HepG2 (cell line): ENCODE measurements at regions not wholly inside any gene's neighbourhood (a gene's known extent, or its start where the extent isn't known, plus 50 kb on each side); places are given as distances from the start of the nearest gene placed in this dataset.

Experiments
- CBX5 ChIP-seq: sonication (generic); formaldehyde crosslinking; IDR thresholded peaks from 2 replicates; pipeline ENCODE4 v1.4.0; 2020; ENCODE audit warnings: missing genetic modification reagents, borderline replicate concordance
- CCAR2 ChIP-seq: fragments of 200-400 bp; formaldehyde crosslinking; optimal IDR thresholded peaks from 2 replicates; pipeline ENCODE3; 2018; ENCODE audit warnings: low read depth, mild to moderate bottlenecking, low read length, moderate library complexity
- KLF15 ChIP-seq: sonication (generic); formaldehyde crosslinking; IDR thresholded peaks from 2 replicates; pipeline ENCODE4 v1.8.1; 2023; ENCODE audit warnings: borderline replicate concordance, mild to moderate bottlenecking, inconsistent platforms, missing genetic modification reagents, mixed read lengths
- MATR3 ChIP-seq: sonication (generic); formaldehyde crosslinking; IDR thresholded peaks from 2 replicates; pipeline ENCODE4 v1.4.0; 2020; ENCODE audit warnings: missing genetic modification reagents
- RCOR2 ChIP-seq: IDR thresholded peaks from 2 replicates; pipeline ENCODE4 v1.6.1; 2016; ENCODE audit warnings: missing biosample characterization, missing genetic modification reagents
- ZFP36L2 ChIP-seq: sonication (generic); formaldehyde crosslinking; IDR thresholded peaks from 2 replicates; pipeline ENCODE4 v1.4.0; 2020; ENCODE audit warnings: missing genetic modification reagents
- ZFP62 ChIP-seq: sonication (generic); formaldehyde crosslinking; IDR thresholded peaks from 2 replicates; pipeline ENCODE4 v1.4.0; 2020; ENCODE audit warnings: missing genetic modification reagents
- ZNF264 ChIP-seq: sonication (generic); formaldehyde crosslinking; IDR thresholded peaks from 2 replicates; pipeline ENCODE4 v1.4.0; 2020; ENCODE audit warnings: missing genetic modification reagents
- ZNF333 ChIP-seq: sonication (generic); formaldehyde crosslinking; IDR thresholded peaks from 2 replicates; pipeline ENCODE4 v1.4.0; 2020; ENCODE audit warnings: mild to moderate bottlenecking, missing genetic modification reagents, borderline replicate concordance
- ZNF33B ChIP-seq: sonication (generic); formaldehyde crosslinking; IDR thresholded peaks from 2 replicates; pipeline ENCODE4 v1.5.1; 2020; ENCODE audit warnings: mild to moderate bottlenecking, missing genetic modification reagents
- ZNF615 ChIP-seq: sonication (generic); formaldehyde crosslinking; IDR thresholded peaks from 2 replicates; pipeline ENCODE4 v1.5.0; 2020; ENCODE audit warnings: mild to moderate bottlenecking, missing genetic modification reagents, borderline replicate concordance
- ZNF746 ChIP-seq: sonication (generic); formaldehyde crosslinking; IDR thresholded peaks from 2 replicates; pipeline ENCODE4 v1.8.0; 2022; ENCODE audit warnings: mild to moderate bottlenecking, missing genetic modification reagents
- ZNF766 ChIP-seq: sonication (generic); formaldehyde crosslinking; IDR thresholded peaks from 2 replicates; pipeline ENCODE4 v1.5.0; 2020; ENCODE audit warnings: missing genetic modification reagents, borderline replicate concordance
- TF ChIP-seq, protein P1 (sequence below): sonication (generic); formaldehyde crosslinking; IDR thresholded peaks from 2 replicates; pipeline ENCODE4 v1.4.0; 2020; ENCODE audit warnings: missing genetic modification reagents
- TF ChIP-seq, protein P2 (sequence below): sonication (generic); formaldehyde crosslinking; IDR thresholded peaks from 2 replicates; pipeline ENCODE4 v1.4.0; 2020; ENCODE audit warnings: low read depth, missing genetic modification reagents
- TF ChIP-seq, protein P3 (sequence below): sonication (generic); formaldehyde crosslinking; IDR thresholded peaks from 2 replicates; pipeline ENCODE4 v1.4.0; 2020; ENCODE audit warnings: mild to moderate bottlenecking, low read depth, missing genetic modification reagents
- TF ChIP-seq, protein P4 (sequence below), 2 experiments: fragments of 450-650 bp in 1 of 2; sonication (generic) in 1 of 2; formaldehyde crosslinking; IDR thresholded peaks; 2 replicates each; pipeline versions ENCODE4 v1.5.0 to v1.8.0; 2020 to 2022; ENCODE audit warnings: mild to moderate bottlenecking in 1 of 2, missing genetic modification reagents in 1 of 2

DNA sequence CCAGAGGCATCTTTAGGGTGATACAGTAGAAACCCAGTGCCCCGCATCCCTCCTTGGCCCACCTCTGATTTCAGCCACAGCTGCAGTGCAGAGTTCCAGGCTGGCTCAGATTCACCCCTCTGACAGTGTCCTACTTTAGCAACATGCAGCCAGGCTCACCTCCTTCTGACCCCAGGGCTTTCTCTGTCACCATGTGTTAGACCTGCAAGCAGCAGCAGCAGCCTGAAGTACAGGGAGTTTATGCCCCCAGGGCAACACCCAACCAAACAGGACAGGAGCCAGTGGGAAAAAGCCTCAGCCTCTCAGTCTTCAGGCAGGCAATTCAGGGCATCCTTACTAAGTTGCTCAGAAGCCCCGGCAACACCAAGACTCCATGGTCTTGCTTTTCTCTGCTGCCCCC, 109.0 kb upstream of the PLXNA4 start (continued):
- TF ChIP-seq ZFP36L2 (CRISPR knock-in tag) (no peak), KLF15 (CRISPR knock-in tag) (no peak), ZNF615 (CRISPR knock-in tag) (no peak), ZFP62 (no peak), CCAR2 (no peak), CBX5 (no peak), MATR3 (no peak), ZNF766 (CRISPR knock-in tag) (no peak), ZNF333 (no peak), ZNF264 (CRISPR knock-in tag) (no peak), ZNF33B (CRISPR knock-in tag) (no peak), RCOR2 (CRISPR knock-in tag) (no peak), ZNF746 (no peak)
- TF ChIP-seq, protein P1, sequence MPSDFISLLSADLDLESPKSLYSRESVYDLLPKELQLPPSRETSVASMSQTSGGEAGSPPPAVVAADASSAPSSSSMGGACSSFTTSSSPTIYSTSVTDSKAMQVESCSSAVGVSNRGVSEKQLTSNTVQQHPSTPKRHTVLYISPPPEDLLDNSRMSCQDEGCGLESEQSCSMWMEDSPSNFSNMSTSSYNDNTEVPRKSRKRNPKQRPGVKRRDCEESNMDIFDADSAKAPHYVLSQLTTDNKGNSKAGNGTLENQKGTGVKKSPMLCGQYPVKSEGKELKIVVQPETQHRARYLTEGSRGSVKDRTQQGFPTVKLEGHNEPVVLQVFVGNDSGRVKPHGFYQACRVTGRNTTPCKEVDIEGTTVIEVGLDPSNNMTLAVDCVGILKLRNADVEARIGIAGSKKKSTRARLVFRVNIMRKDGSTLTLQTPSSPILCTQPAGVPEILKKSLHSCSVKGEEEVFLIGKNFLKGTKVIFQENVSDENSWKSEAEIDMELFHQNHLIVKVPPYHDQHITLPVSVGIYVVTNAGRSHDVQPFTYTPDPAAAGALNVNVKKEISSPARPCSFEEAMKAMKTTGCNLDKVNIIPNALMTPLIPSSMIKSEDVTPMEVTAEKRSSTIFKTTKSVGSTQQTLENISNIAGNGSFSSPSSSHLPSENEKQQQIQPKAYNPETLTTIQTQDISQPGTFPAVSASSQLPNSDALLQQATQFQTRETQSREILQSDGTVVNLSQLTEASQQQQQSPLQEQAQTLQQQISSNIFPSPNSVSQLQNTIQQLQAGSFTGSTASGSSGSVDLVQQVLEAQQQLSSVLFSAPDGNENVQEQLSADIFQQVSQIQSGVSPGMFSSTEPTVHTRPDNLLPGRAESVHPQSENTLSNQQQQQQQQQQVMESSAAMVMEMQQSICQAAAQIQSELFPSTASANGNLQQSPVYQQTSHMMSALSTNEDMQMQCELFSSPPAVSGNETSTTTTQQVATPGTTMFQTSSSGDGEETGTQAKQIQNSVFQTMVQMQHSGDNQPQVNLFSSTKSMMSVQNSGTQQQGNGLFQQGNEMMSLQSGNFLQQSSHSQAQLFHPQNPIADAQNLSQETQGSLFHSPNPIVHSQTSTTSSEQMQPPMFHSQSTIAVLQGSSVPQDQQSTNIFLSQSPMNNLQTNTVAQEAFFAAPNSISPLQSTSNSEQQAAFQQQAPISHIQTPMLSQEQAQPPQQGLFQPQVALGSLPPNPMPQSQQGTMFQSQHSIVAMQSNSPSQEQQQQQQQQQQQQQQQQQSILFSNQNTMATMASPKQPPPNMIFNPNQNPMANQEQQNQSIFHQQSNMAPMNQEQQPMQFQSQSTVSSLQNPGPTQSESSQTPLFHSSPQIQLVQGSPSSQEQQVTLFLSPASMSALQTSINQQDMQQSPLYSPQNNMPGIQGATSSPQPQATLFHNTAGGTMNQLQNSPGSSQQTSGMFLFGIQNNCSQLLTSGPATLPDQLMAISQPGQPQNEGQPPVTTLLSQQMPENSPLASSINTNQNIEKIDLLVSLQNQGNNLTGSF = no peak
- TF ChIP-seq, protein P2, sequence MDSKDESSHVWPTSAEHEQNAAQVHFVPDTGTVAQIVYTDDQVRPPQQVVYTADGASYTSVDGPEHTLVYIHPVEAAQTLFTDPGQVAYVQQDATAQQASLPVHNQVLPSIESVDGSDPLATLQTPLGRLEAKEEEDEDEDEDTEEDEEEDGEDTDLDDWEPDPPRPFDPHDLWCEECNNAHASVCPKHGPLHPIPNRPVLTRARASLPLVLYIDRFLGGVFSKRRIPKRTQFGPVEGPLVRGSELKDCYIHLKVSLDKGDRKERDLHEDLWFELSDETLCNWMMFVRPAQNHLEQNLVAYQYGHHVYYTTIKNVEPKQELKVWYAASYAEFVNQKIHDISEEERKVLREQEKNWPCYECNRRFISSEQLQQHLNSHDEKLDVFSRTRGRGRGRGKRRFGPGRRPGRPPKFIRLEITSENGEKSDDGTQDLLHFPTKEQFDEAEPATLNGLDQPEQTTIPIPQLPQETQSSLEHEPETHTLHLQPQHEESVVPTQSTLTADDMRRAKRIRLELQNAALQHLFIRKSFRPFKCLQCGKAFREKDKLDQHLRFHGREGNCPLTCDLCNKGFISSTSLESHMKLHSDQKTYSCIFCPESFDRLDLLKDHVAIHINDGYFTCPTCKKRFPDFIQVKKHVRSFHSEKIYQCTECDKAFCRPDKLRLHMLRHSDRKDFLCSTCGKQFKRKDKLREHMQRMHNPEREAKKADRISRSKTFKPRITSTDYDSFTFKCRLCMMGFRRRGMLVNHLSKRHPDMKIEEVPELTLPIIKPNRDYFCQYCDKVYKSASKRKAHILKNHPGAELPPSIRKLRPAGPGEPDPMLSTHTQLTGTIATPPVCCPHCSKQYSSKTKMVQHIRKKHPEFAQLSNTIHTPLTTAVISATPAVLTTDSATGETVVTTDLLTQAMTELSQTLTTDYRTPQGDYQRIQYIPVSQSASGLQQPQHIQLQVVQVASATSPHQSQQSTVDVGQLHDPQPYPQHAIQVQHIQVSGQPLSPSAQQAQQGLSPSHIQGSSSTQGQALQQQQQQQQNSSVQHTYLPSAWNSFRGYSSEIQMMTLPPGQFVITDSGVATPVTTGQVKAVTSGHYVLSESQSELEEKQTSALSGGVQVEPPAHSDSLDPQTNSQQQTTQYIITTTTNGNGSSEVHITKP = no peak
- TF ChIP-seq, protein P3, sequence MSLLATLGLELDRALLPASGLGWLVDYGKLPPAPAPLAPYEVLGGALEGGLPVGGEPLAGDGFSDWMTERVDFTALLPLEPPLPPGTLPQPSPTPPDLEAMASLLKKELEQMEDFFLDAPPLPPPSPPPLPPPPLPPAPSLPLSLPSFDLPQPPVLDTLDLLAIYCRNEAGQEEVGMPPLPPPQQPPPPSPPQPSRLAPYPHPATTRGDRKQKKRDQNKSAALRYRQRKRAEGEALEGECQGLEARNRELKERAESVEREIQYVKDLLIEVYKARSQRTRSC (CRISPR knock-in tag) = no peak
- TF ChIP-seq, protein P4, sequence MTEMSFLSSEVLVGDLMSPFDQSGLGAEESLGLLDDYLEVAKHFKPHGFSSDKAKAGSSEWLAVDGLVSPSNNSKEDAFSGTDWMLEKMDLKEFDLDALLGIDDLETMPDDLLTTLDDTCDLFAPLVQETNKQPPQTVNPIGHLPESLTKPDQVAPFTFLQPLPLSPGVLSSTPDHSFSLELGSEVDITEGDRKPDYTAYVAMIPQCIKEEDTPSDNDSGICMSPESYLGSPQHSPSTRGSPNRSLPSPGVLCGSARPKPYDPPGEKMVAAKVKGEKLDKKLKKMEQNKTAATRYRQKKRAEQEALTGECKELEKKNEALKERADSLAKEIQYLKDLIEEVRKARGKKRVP (CRISPR knock-in tag; IDR thresholded peaks at IDR 0.05) = no peak
- TF ChIP-seq, all 625 proteins: peak for 0
